ENCODE measurements at regions not wholly inside any gene's neighbourhood (a gene's known extent, or its start where the extent isn't known, plus 50 kb on each side); places are given as distances from the start of the nearest gene placed in this dataset.

GRCh38 chr2:56685205-56685604 lies 501.4 kb downstream of the CCDC85A start:
- TF ChIP-seq CTCF (IDR thresholded peaks at IDR 0.05; ENCODE audit: low read depth, low read length) (no peak), MAX (IDR thresholded peaks at IDR 0.05; ENCODE audit: low read depth, low read length) (no peak), POLR2A (IDR thresholded peaks at IDR 0.05; ENCODE audit: extremely low read depth, insufficient read length) (no peak), MYC (IDR thresholded peaks at IDR 0.05; ENCODE audit: low read depth, low read length) (no peak)

All from NB4 (cell line).